C4-2B (cell line): ENCODE measurements at regions not wholly inside any gene's neighbourhood (a gene's known extent, or its start where the extent isn't known, plus 50 kb on each side); places are given as distances from the start of the nearest gene placed in this dataset.

Experiments
- CTCF ChIP-seq: fragments of 450-650 bp; conservative IDR thresholded peaks from 2 replicates; pipeline ENCODE4 v1.5.1; 2017; ENCODE audit warnings: mild to moderate bottlenecking
- ZFX ChIP-seq: fragments of 450-650 bp; IDR thresholded peaks from 2 replicates; pipeline ENCODE4 v1.6.1; 2017

GRCh38 chr6:117089604-117090003 is 175.8 kb upstream of the VGLL2 start:
- TF ChIP-seq CTCF, result no peak
- TF ChIP-seq ZFX, result no peak
